H1 (cell line): ENCODE measurements at regions not wholly inside any gene's neighbourhood (a gene's known extent, or its start where the extent isn't known, plus 50 kb on each side); places are given as distances from the start of the nearest gene placed in this dataset.

Experiments
- CTCF ChIA-PET: fragments of 300-600 bp; sonication (Branson Sonifier 250); formaldehyde crosslinking; loops from one replicate; lab custom pipeline; 2021; ENCODE audit not compliant: partially characterized antibody; lab: Charles Lee
- POLR2A ChIA-PET: fragments of 300-600 bp; sonication (Branson Sonifier 250); formaldehyde crosslinking; loops from one replicate; lab custom pipeline; 2021; ENCODE audit warnings: inconsistent platforms; ENCODE audit not compliant: partially characterized antibody; lab: Charles Lee
- DNase-seq, 2 experiments: peaks; one replicate each; pipeline versions ENCODE4 v3.0.0 to v3.0.0-alpha.2; 2010 to 2022; ENCODE audit warnings: low spot score in 2 of 2, low read depth in 1 of 2, mixed read lengths in 1 of 2
- FAIRE-seq: peaks from 2 replicates; lab custom pipeline; 2011; peaks lifted over from hg19 to GRCh38; lab: Jason Lieb, UNC
- H2AFZ ChIP-seq: 2 replicates; pipeline ENCODE4 v1.8.1; 2012; ENCODE audit warnings: low read length, inconsistent platforms
- H2AK5ac ChIP-seq: 2 replicates; pipeline ENCODE4 v1.6.1; 2013; ENCODE audit warnings: low read depth, low read length
- H2BK120ac ChIP-seq: replicated peaks from 2 replicates; pipeline ENCODE3; 2013; ENCODE audit warnings: low read depth, low read length, inconsistent platforms
- H2BK12ac ChIP-seq: 2 replicates; pipeline ENCODE4 v1.6.1; 2013; ENCODE audit warnings: low read depth, low read length
- H2BK15ac ChIP-seq: 2 replicates; pipeline ENCODE4 v1.6.1; 2013; ENCODE audit warnings: low read length
- H2BK20ac ChIP-seq: 2 replicates; pipeline ENCODE4 v1.6.1; 2013; ENCODE audit warnings: low read length
- H2BK5ac ChIP-seq: 2 replicates; pipeline ENCODE4 v1.6.1; 2013; ENCODE audit warnings: low read depth, low read length
- H3K14ac ChIP-seq: 2 replicates; pipeline ENCODE4 v1.6.1; 2013; ENCODE audit warnings: inconsistent platforms; ENCODE audit not compliant: insufficient read length
- H3K18ac ChIP-seq: 2 replicates; pipeline ENCODE4 v1.6.1; 2013; ENCODE audit warnings: low read length; ENCODE audit errors: extremely low read depth
- H3K23ac ChIP-seq: 2 replicates; pipeline ENCODE4 v1.6.1; 2013; ENCODE audit warnings: inconsistent platforms; ENCODE audit not compliant: insufficient read length
- H3K23me2 ChIP-seq: 2 replicates; pipeline ENCODE4 v1.6.1; 2013; ENCODE audit warnings: low read depth, low read length
- H3K27ac ChIP-seq: 2 replicates; pipeline ENCODE4 v1.6.1; 2011; ENCODE audit warnings: low read depth, low read length, inconsistent platforms
- H3K27me3 ChIP-seq, 4 experiments: replicated peaks in 1 of 4; 1 replicate in 1 of 4; 2 replicates in 3 of 4; pipeline versions ENCODE4 v1.6.1 to v1.8.1; 2011 to 2013; ENCODE audit warnings: low read length in 3 of 4, mild to moderate bottlenecking in 3 of 4, inconsistent platforms in 2 of 4, mixed read lengths in 2 of 4, moderate library complexity in 1 of 4; ENCODE audit not compliant: control insufficient read depth in 3 of 4, insufficient read depth in 3 of 4; ENCODE audit errors: extremely low read depth in 1 of 4
- H3K36me3 ChIP-seq, 4 experiments: 2 replicates each; pipeline versions ENCODE4 v1.6.1 to v1.8.1; 2011 to 2013; ENCODE audit warnings: mild to moderate bottlenecking in 4 of 4, low read length in 3 of 4, moderate library complexity in 2 of 4, control low read depth in 1 of 4, inconsistent platforms in 1 of 4; ENCODE audit not compliant: insufficient read depth in 4 of 4, control insufficient read depth in 2 of 4
- H3K4ac ChIP-seq: replicated peaks from 2 replicates; pipeline ENCODE3; 2013; ENCODE audit warnings: low read length, low read depth, mixed read lengths, inconsistent platforms; ENCODE audit not compliant: insufficient read length
- H3K4me1 ChIP-seq, 4 experiments: replicated peaks in 1 of 4; 1 replicate in 1 of 4; 2 replicates in 3 of 4; pipeline versions ENCODE4 v1.6.1 to v1.8.1; 2011 to 2013; ENCODE audit warnings: low read length in 3 of 4, inconsistent platforms in 2 of 4, mixed read lengths in 1 of 4; ENCODE audit not compliant: insufficient read depth in 4 of 4, control insufficient read depth in 3 of 4
- H3K4me2 ChIP-seq, 2 experiments: 2 replicates each; pipeline versions ENCODE4 v1.6.1 to v1.8.1; 2011 to 2013; ENCODE audit warnings: low read depth in 2 of 2, low read length in 2 of 2, control low read depth in 1 of 2, inconsistent platforms in 1 of 2, mild to moderate bottlenecking in 1 of 2; ENCODE audit not compliant: insufficient read depth in 1 of 2
- H3K4me3 ChIP-seq, 4 experiments: fragments of 200-600, 300-600 bp in 1 of 4; sonication (generic), shearing (Covaris generic), sonication (Bioruptor Twin) in 1 of 4; 2 replicates each; pipeline versions ENCODE4 v1.5.1 to v1.8.1; 2011 to 2016; ENCODE audit warnings: low read length in 4 of 4, low read depth in 3 of 4, control low read depth in 2 of 4, inconsistent platforms in 2 of 4, mild to moderate bottlenecking in 2 of 4, mixed read lengths in 1 of 4, moderate library complexity in 1 of 4; ENCODE audit not compliant: insufficient read depth in 2 of 4; ENCODE audit errors: extremely low read depth in 1 of 4
- H3K56ac ChIP-seq: replicated peaks from 2 replicates; pipeline ENCODE3; 2013; ENCODE audit warnings: low read depth, mild to moderate bottlenecking, mixed read lengths, low read length, inconsistent platforms; ENCODE audit not compliant: insufficient read length
- H3K79me1 ChIP-seq: 2 replicates; pipeline ENCODE4 v1.6.1; 2013; ENCODE audit warnings: low read depth, low read length, control low read depth
- H3K79me2 ChIP-seq, 2 experiments: 2 replicates each; pipeline versions ENCODE4 v1.6.1 to v1.8.1; 2012 to 2013; ENCODE audit warnings: low read length in 2 of 2, mild to moderate bottlenecking in 2 of 2, inconsistent platforms in 1 of 2; ENCODE audit not compliant: insufficient read depth in 2 of 2, control insufficient read depth in 1 of 2
- H3K9ac ChIP-seq, 4 experiments: replicated peaks in 1 of 4; 1 replicate in 1 of 4; 2 replicates in 3 of 4; pipeline versions ENCODE4 v1.6.1 to v1.8.1; 2011 to 2013; ENCODE audit warnings: low read depth in 3 of 4, low read length in 3 of 4, control low read depth in 2 of 4, mild to moderate bottlenecking in 2 of 4, moderate library complexity in 2 of 4, inconsistent platforms in 1 of 4; ENCODE audit errors: extremely low read depth in 1 of 4
- H3K9me3 ChIP-seq, 2 experiments: 2 replicates each; pipeline versions ENCODE4 v1.6.1 to v1.8.1; 2012 to 2013; ENCODE audit warnings: mild to moderate bottlenecking in 2 of 2, moderate library complexity in 2 of 2, control low read depth in 1 of 2, inconsistent platforms in 1 of 2, low read depth in 1 of 2, low read length in 1 of 2, mixed read lengths in 1 of 2; ENCODE audit not compliant: insufficient read depth in 2 of 2
- H4K20me1 ChIP-seq, 2 experiments: replicated peaks in 1 of 2; 2 replicates each; pipeline versions ENCODE3 to v1.8.1; 2011 to 2013; ENCODE audit warnings: inconsistent platforms in 2 of 2, low read length in 2 of 2, mild to moderate bottlenecking in 1 of 2; ENCODE audit not compliant: insufficient read depth in 2 of 2, control insufficient read depth in 1 of 2
- H4K5ac ChIP-seq: 2 replicates; pipeline ENCODE4 v1.6.1; 2013; ENCODE audit warnings: low read length, low read depth, mixed read lengths, inconsistent platforms; ENCODE audit not compliant: insufficient read length
- H4K8ac ChIP-seq: 2 replicates; pipeline ENCODE4 v1.8.0; 2013; ENCODE audit warnings: mild to moderate bottlenecking, moderate library complexity, low read length, inconsistent platforms; ENCODE audit not compliant: insufficient read depth; ENCODE audit errors: extremely low read depth
- H4K91ac ChIP-seq: replicated peaks from 2 replicates; pipeline ENCODE3; 2013; ENCODE audit warnings: low read length, mixed read lengths, inconsistent platforms; ENCODE audit not compliant: insufficient read length
- CEBPB ChIP-seq: IDR thresholded peaks from 2 replicates; pipeline ENCODE4 v1.6.1; 2012; ENCODE audit warnings: low read depth, low read length
- CTCF ChIP-seq, 3 experiments: IDR thresholded peaks; 1 replicate in 2 of 3; 2 replicates in 1 of 3; pipeline versions ENCODE4 v1.5.1 to v1.6.1; 2011; ENCODE audit warnings: low read length in 3 of 3, mild to moderate bottlenecking in 3 of 3, inconsistent platforms in 2 of 3, low read depth in 1 of 3, moderate library complexity in 1 of 3; ENCODE audit not compliant: insufficient read depth in 1 of 3; ENCODE audit errors: control extremely low read depth in 1 of 3
- EGR1 ChIP-seq: IDR thresholded peaks from 2 replicates; pipeline ENCODE4 v1.6.1; 2011; ENCODE audit warnings: low read depth, low read length, borderline replicate concordance
- JUND ChIP-seq: IDR thresholded peaks from 2 replicates; pipeline ENCODE4 v1.6.1; 2011; ENCODE audit warnings: mild to moderate bottlenecking, improper control_type of control experiment, low read length
- NANOG ChIP-seq: IDR thresholded peaks from 2 replicates; pipeline ENCODE4 v1.6.1; 2011; ENCODE audit warnings: low read length, low read depth, mild to moderate bottlenecking, inconsistent platforms; ENCODE audit not compliant: insufficient read depth, poor library complexity, severe bottlenecking
- POLR2AphosphoS5 ChIP-seq: IDR thresholded peaks from 2 replicates; pipeline ENCODE4 v1.6.1; 2011; ENCODE audit warnings: low read depth, low read length
- RFX5 ChIP-seq: IDR thresholded peaks from 2 replicates; pipeline ENCODE4 v1.6.1; 2011; ENCODE audit warnings: low read depth, low read length, improper control_type of control experiment, borderline replicate concordance
- RXRA ChIP-seq: IDR thresholded peaks from 2 replicates; pipeline ENCODE4 v1.6.1; 2011; ENCODE audit warnings: low read depth, mild to moderate bottlenecking, low read length, moderate library complexity; ENCODE audit not compliant: insufficient read depth
- SAP30 ChIP-seq: fragments of 300-600 bp; sonication (generic); IDR thresholded peaks from 2 replicates; pipeline ENCODE4 v1.7.1; 2012; ENCODE audit warnings: low read length, moderate library complexity, mild to moderate bottlenecking, inconsistent platforms; ENCODE audit not compliant: insufficient read depth, insufficient replicate concordance
- SIX5 ChIP-seq: IDR thresholded peaks from 2 replicates; pipeline ENCODE4 v1.6.1; 2011; ENCODE audit warnings: mild to moderate bottlenecking, low read depth, low read length
- SP2 ChIP-seq: IDR thresholded peaks from 2 replicates; pipeline ENCODE4 v1.6.1; 2012; ENCODE audit warnings: mild to moderate bottlenecking, low read length, inconsistent platforms
- TBP ChIP-seq: IDR thresholded peaks from 2 replicates; pipeline ENCODE4 v1.6.1; 2011; ENCODE audit warnings: low read depth, low read length, improper control_type of control experiment
- WGBS, 2 experiments: shearing (Covaris generic) in 1 of 2; methylation state at CpG; one replicate each; pipeline versions ENCODE4 v1.1.6 to v1.1.7; 2013 to 2015; ENCODE audit warnings: low lambda C conversion rate in 2 of 2, mixed read lengths in 2 of 2, inconsistent platforms in 1 of 2, low coverage in 1 of 2, missing lambda C conversion rate in 1 of 2; ENCODE audit not compliant: insufficient replicate concordance in 2 of 2, insufficient coverage in 1 of 2, insufficient read length in 1 of 2; ENCODE audit errors: extremely low coverage in 1 of 2, missing lambda C conversion rate in 1 of 2; 5-methylcytosine and 5-hydroxymethylcytosine counted together

GRCh38 chrX:39939678-39940077 lies 158.1 kb downstream of the BCOR start:
- no peaks in the 10 kb centered on the region for H3K36me3 ChIP-seq
- H4K20me1 ChIP-seq = no peaks in the 10 kb centered on the region
- H3K4ac ChIP-seq = no peak overlapping the region
- no peak overlapping the region for H2BK12ac ChIP-seq
- no peak overlapping the region for H3K4me3 ChIP-seq
- no peak overlapping the region for H2AK5ac ChIP-seq
- no peaks in the 10 kb centered on the region for H3K27me3 ChIP-seq
- no peak overlapping the region for H2BK20ac ChIP-seq
- H3K56ac ChIP-seq = no peak overlapping the region
- no peak overlapping the region for H3K23ac ChIP-seq
- H3K79me2 ChIP-seq = no peaks in the 10 kb centered on the region
- no peak overlapping the region for H2BK120ac ChIP-seq
- no peak overlapping the region for H2BK15ac ChIP-seq
- POLR2A ChIA-PET = no interaction called here
- H4K5ac ChIP-seq = no peak overlapping the region
- no peak overlapping the region for H4K8ac ChIP-seq
- H3K23me2 ChIP-seq = no peaks in the 10 kb centered on the region
- no peaks in the 10 kb centered on the region for H3K9me3 ChIP-seq
- no peak overlapping the region for H3K4me2 ChIP-seq
- H4K91ac ChIP-seq = no peak overlapping the region
- no peak overlapping the region for H3K18ac ChIP-seq
- TF ChIP-seq NANOG (no peak), POLR2AphosphoS5 (no peak), TBP (no peak), SIX5 (no peak), EGR1 (no peak), JUND (no peak), CTCF (IDR thresholded peaks at IDR 0.05; ENCODE audit: control extremely low read depth in 1 of 3, insufficient read depth in 1 of 3, low read depth in 1 of 3, low read length in 3 of 3) (no peak), RFX5 (no peak), SAP30 (no peak), SP2 (no peak), RXRA (no peak), CEBPB (no peak)
- DNase-seq (no peak), FAIRE-seq (no peak)
- no peaks in the 10 kb centered on the region for H3K79me1 ChIP-seq
- H3K4me1 ChIP-seq = peaks cover 0 to 9% (median 1%) of the 10 kb centered on the region in 4 experiments; a peak in 1 of 7 replicates
- no peak overlapping the region for H3K14ac ChIP-seq
- 94% methylated on average over 2 of the region's 3 CpGs; no CpG with 5 or more reads in 1 of the 2 experiments for WGBS, 2 experiments
- no peak overlapping the region for H2AFZ ChIP-seq
- H2BK5ac ChIP-seq = no peak overlapping the region
- H3K27ac ChIP-seq = no peak overlapping the region
- CTCF ChIA-PET = no interaction called here
- no peak overlapping the region for H3K9ac ChIP-seq
